Neural crest cell (in vitro differentiated cells): ENCODE measurements at regions not wholly inside any gene's neighbourhood (a gene's known extent, or its start where the extent isn't known, plus 50 kb on each side); places are given as distances from the start of the nearest gene placed in this dataset.

Experiments used
- DNase-seq: peaks from one replicate; pipeline ENCODE4 v3.0.0; 2021; ENCODE audit warnings: low read depth, mixed read lengths, low spot score
- H3K27ac Mint-ChIP-seq: one replicate; pipeline ENCODE4 v1.8.0; 2021; ENCODE audit warnings: mild to moderate bottlenecking, mixed read lengths; ENCODE audit not compliant: unreplicated experiment
- H3K27me3 Mint-ChIP-seq: 2 replicates; pipeline ENCODE4 v1.8.0; 2021; ENCODE audit warnings: low read depth, mild to moderate bottlenecking, mixed read lengths
- H3K36me3 Mint-ChIP-seq: 2 replicates; pipeline ENCODE4 v1.8.0; 2021; ENCODE audit warnings: low read depth, mild to moderate bottlenecking, mixed read lengths
- H3K4me1 Mint-ChIP-seq: 2 replicates; pipeline ENCODE4 v1.8.0; 2021; ENCODE audit warnings: mixed read lengths
- H3K4me3 Mint-ChIP-seq: one replicate; pipeline ENCODE4 v1.8.0; 2021; ENCODE audit warnings: mild to moderate bottlenecking, mixed read lengths
- H3K9me3 Mint-ChIP-seq: 2 replicates; pipeline ENCODE4 v1.8.0; 2021; ENCODE audit warnings: mixed read lengths
- TF ChIP-seq, protein P1 (sequence below): fragments of 200-600 bp; sonication (generic); conservative IDR thresholded peaks from 2 replicates; pipeline ENCODE4 v1.5.0; 2021; ENCODE audit warnings: antibody characterized with exemption, mild to moderate bottlenecking

DNA sequence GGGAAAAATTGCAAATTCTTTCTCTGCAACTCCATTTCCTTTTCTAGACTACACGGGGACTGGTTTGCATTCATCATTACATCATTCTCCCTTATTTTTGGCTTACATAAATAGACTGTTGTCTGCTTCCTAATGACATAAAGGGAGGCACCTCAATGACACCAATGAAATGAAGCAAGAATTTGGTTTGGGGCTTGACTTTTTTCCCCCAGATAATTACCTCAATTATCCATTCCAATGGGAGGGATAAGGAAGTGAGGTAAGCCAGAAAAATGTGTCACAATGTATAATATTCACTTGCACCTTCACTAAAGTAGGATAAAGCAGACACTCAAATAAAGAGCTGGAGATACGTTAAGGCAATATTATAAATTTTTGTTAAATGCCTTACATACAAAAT lies 240.6 kb upstream of the GRIP1 start:
- Mint-ChIP-seq H3K4me3 (no peak overlapping the region), H3K36me3 (no peaks in the 10 kb centered on the region), H3K27me3 (no peaks in the 10 kb centered on the region), H3K9me3 (peaks cover 2% of the 10 kb centered on the region), H3K4me1 (peaks cover 17% of the 10 kb centered on the region), H3K27ac (no peak overlapping the region)
- TF ChIP-seq, protein P1, sequence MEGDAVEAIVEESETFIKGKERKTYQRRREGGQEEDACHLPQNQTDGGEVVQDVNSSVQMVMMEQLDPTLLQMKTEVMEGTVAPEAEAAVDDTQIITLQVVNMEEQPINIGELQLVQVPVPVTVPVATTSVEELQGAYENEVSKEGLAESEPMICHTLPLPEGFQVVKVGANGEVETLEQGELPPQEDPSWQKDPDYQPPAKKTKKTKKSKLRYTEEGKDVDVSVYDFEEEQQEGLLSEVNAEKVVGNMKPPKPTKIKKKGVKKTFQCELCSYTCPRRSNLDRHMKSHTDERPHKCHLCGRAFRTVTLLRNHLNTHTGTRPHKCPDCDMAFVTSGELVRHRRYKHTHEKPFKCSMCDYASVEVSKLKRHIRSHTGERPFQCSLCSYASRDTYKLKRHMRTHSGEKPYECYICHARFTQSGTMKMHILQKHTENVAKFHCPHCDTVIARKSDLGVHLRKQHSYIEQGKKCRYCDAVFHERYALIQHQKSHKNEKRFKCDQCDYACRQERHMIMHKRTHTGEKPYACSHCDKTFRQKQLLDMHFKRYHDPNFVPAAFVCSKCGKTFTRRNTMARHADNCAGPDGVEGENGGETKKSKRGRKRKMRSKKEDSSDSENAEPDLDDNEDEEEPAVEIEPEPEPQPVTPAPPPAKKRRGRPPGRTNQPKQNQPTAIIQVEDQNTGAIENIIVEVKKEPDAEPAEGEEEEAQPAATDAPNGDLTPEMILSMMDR = no peak
- DNase-seq = no peak

DNA sequence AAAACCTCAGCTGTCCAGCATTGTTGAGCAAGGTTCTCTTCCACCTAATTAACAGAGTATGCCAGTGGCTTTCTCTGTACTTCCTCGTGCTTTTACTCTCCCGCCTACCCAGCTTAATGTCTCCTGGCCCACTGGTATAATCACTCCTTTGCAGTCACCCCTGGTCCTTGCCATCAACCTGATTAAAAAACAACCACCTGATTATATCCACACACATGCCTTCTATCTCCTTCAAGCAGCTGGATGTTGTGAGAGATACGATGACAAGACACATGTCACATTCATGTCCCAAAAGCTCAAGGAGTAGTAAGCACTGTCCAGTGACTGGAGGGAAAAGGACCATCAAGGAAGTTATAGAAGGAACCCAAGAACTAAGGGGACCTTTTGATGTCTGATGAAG lies 241.3 kb upstream of the GRIP1 start:
- Mint-ChIP-seq H3K4me3 (no peak overlapping the region), H3K4me1 (peaks cover 12% of the 10 kb centered on the region), H3K27ac (no peak overlapping the region), H3K27me3 (no peaks in the 10 kb centered on the region), H3K36me3 (no peaks in the 10 kb centered on the region), H3K9me3 (peaks cover 2% of the 10 kb centered on the region)
- TF ChIP-seq, protein P1 = no peak
- no peak for DNase-seq

DNA sequence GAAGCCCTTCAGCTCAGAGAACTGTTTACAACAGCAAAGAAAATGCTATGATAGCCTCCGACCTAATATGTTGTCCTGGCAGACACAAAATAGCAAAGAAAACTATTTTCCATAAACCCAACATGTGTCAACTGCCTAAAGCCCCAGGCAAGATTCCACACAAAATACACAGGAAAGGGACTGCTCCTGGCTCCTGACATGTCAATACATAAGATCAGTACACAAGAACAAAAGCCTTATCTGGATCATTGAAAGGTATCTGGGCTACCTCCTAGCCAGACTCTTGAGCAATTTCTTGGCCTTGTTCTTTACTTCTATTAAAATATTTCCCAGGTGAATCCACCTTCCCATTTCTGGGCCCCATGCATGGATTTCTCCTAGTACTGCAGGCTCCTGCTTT lies 242.3 kb upstream of the GRIP1 start:
- no peak for DNase-seq
- peaks cover 3% of the 10 kb centered on the region for H3K4me1 Mint-ChIP-seq
- peaks cover 2% of the 10 kb centered on the region for H3K9me3 Mint-ChIP-seq
- H3K4me3 Mint-ChIP-seq = no peak overlapping the region
- no peaks in the 10 kb centered on the region for H3K36me3 Mint-ChIP-seq
- no peaks in the 10 kb centered on the region for H3K27me3 Mint-ChIP-seq
- TF ChIP-seq, protein P1 = no peak
- H3K27ac Mint-ChIP-seq = no peak overlapping the region

DNA sequence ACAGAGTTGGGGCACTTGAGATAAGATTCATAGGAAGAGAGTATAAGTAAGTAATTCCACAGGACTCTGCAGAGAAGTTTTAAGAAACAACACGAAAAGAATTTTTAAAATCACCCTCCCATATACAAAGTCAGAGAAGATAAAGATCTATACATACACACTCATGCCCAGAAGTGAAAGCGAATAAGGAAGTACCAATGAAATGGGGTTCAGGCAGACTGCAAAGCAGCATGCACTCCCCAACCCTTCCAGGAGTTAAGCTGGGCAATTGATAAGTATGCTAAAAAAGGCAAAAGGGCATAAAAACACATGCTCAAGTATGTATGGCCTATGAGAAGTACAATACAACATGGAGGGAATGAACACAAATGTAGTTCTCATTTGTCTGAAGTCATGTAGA lies 246.2 kb upstream of the GRIP1 start:
- Mint-ChIP-seq H3K27ac (no peak overlapping the region), H3K4me3 (no peak overlapping the region), H3K4me1 (peaks cover 6% of the 10 kb centered on the region), H3K36me3 (no peaks in the 10 kb centered on the region), H3K27me3 (no peaks in the 10 kb centered on the region), H3K9me3 (peaks cover 2% of the 10 kb centered on the region)
- TF ChIP-seq, protein P1 = no peak
- no peak for DNase-seq

DNA sequence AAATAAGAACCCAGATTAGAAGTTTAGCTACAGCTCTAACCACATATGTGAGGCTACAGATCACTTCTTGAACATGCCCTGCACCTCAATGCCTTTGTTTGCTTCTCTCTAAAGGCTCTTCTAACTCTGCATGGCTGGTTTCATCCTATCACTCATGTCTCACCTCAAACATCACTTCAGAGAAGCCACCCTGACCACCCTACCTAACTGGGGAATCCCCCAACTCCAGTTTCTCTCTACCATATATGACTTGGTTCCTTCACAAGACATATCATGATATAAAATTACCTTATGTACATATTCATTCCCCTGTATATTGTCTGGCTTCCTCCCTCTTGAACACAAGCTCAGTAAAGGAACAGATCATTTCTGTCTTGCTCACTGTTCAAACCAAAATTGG lies 250.2 kb upstream of the GRIP1 start:
- H3K27me3 Mint-ChIP-seq = no peaks in the 10 kb centered on the region
- H3K4me3 Mint-ChIP-seq = no peak overlapping the region
- no peaks in the 10 kb centered on the region for H3K9me3 Mint-ChIP-seq
- no peaks in the 10 kb centered on the region for H3K36me3 Mint-ChIP-seq
- no peak overlapping the region for H3K27ac Mint-ChIP-seq
- DNase-seq = no peak
- TF ChIP-seq, protein P1 = no peak
- H3K4me1 Mint-ChIP-seq = peaks cover 11% of the 10 kb centered on the region

DNA sequence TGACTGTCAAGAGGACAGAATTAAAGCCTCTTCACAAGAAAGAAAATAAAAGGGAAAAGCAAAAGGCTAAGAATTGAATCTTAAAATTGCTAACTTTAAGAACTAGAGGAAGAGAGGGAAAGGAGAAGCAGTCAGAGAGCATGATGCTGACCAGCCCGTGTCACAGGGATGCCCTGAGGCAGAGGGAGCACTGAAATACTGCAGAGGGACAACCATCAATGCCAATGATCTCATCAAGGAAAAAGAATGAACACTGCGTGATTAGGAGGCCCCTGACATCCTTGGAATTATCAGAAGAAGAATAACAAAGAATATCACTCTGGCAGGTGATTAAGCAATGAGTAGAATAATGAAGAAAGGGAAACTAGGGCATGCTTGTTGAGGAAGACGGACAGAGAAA lies 252.2 kb upstream of the GRIP1 start:
- TF ChIP-seq, protein P1 = no peak
- DNase-seq = no peak
- H3K9me3 Mint-ChIP-seq = no peaks in the 10 kb centered on the region
- no peak overlapping the region for H3K27ac Mint-ChIP-seq
- no peaks in the 10 kb centered on the region for H3K27me3 Mint-ChIP-seq
- no peaks in the 10 kb centered on the region for H3K36me3 Mint-ChIP-seq
- H3K4me1 Mint-ChIP-seq = peaks cover 11% of the 10 kb centered on the region
- H3K4me3 Mint-ChIP-seq = no peak overlapping the region
